GM23338 (cell line): ENCODE measurements at regions not wholly inside any gene's neighbourhood (a gene's known extent, or its start where the extent isn't known, plus 50 kb on each side); places are given as distances from the start of the nearest gene placed in this dataset.

ENCODE experiments used
- CREB1 ChIP-seq: fragments of 250-450 bp; sonication (Bioruptor Pico); IDR thresholded peaks from 2 replicates; pipeline ENCODE4 v1.5.0; 2020; ENCODE audit warnings: low read depth, mild to moderate bottlenecking, moderate library complexity
- CTCF ChIP-seq, 2 experiments: fragments of 200-600 bp in 1 of 2; sonication (generic) in 1 of 2; conservative IDR thresholded peaks; 2 replicates each; pipeline versions ENCODE4 v1.5.1 to v1.6.1; 2016 to 2017; ENCODE audit warnings: antibody characterized with exemption in 2 of 2, low read depth in 2 of 2, mild to moderate bottlenecking in 2 of 2, moderate library complexity in 1 of 2
- EZH2 ChIP-seq: fragments of 200-600 bp; sonication (generic); IDR thresholded peaks from one replicate; pipeline ENCODE4 v1.8.0; 2017; ENCODE audit warnings: antibody characterized with exemption, mild to moderate bottlenecking, low read depth; ENCODE audit not compliant: unreplicated experiment
- EZH2phosphoT487 ChIP-seq: fragments of 200-600 bp; sonication (generic); IDR thresholded peaks from one replicate; pipeline ENCODE4 v1.8.1; 2018; ENCODE audit warnings: antibody characterized with exemption; ENCODE audit not compliant: unreplicated experiment
- JUNB ChIP-seq: IDR thresholded peaks from one replicate; pipeline ENCODE4 v1.6.1; 2016; ENCODE audit warnings: antibody characterized with exemption; ENCODE audit not compliant: unreplicated experiment
- POLR2AphosphoS5 ChIP-seq: IDR thresholded peaks from 2 replicates; pipeline ENCODE4 v1.6.1; 2016; ENCODE audit warnings: antibody characterized with exemption, low read depth
- TF ChIP-seq, protein P1 (sequence below): IDR thresholded peaks from one replicate; pipeline ENCODE4 v1.6.1; 2018; ENCODE audit warnings: antibody characterized with exemption; ENCODE audit not compliant: unreplicated experiment

DNA sequence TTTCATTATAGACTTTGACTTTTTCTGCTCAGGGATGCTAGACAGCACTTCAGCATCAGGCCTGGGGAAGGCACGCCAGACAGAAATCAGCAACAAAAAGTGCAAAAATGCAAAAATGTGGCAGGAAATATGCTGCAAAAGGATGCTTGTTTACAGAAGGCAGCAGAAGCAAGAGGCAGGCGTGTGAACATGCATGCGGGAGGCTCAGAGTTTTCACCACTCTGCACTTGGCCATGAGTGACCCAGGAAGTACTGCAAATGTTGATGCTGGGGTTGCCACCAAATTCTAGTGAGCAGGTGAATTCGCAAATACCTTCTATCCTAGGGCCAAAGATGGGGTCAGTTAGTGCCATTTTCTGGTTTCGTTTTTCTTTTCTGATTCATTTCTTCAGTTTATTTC, 55.5 kb upstream of the ALKAL2 start:
- TF ChIP-seq, protein P1, sequence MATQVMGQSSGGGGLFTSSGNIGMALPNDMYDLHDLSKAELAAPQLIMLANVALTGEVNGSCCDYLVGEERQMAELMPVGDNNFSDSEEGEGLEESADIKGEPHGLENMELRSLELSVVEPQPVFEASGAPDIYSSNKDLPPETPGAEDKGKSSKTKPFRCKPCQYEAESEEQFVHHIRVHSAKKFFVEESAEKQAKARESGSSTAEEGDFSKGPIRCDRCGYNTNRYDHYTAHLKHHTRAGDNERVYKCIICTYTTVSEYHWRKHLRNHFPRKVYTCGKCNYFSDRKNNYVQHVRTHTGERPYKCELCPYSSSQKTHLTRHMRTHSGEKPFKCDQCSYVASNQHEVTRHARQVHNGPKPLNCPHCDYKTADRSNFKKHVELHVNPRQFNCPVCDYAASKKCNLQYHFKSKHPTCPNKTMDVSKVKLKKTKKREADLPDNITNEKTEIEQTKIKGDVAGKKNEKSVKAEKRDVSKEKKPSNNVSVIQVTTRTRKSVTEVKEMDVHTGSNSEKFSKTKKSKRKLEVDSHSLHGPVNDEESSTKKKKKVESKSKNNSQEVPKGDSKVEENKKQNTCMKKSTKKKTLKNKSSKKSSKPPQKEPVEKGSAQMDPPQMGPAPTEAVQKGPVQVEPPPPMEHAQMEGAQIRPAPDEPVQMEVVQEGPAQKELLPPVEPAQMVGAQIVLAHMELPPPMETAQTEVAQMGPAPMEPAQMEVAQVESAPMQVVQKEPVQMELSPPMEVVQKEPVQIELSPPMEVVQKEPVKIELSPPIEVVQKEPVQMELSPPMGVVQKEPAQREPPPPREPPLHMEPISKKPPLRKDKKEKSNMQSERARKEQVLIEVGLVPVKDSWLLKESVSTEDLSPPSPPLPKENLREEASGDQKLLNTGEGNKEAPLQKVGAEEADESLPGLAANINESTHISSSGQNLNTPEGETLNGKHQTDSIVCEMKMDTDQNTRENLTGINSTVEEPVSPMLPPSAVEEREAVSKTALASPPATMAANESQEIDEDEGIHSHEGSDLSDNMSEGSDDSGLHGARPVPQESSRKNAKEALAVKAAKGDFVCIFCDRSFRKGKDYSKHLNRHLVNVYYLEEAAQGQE: no peak
- no peak for TF ChIP-seq POLR2AphosphoS5
- no peak for TF ChIP-seq CTCF (conservative IDR thresholded peaks at IDR 0.05; ENCODE audit: low read depth in 2 of 2)
- TF ChIP-seq EZH2phosphoT487: no peak
- TF ChIP-seq EZH2: no peak
- no peak for TF ChIP-seq CREB1 (CRISPR knock-in tag)
- TF ChIP-seq JUNB: no peak
